Skin of body (tissue), 1 donor: ENCODE measurements at regions not wholly inside any gene's neighbourhood (a gene's known extent, or its start where the extent isn't known, plus 50 kb on each side); places are given as distances from the start of the nearest gene placed in this dataset.
A peak's percentile ranks its signal among the peaks of the same experiment; 100 is the strongest.

Experiments used
- DNase-seq: peaks from one replicate; lab custom pipeline; 2025; lab: John Stamatoyannopoulos, UW

- no peak for DNase-seq
These were observed 307.8 kb upstream of the IRX4 start for GRCh38 chr5:2190549-2190948.

GRCh38 chr5:2188661-2189060 is 305.9 kb upstream of the IRX4 start:
- DNase-seq: no peak

DNA sequence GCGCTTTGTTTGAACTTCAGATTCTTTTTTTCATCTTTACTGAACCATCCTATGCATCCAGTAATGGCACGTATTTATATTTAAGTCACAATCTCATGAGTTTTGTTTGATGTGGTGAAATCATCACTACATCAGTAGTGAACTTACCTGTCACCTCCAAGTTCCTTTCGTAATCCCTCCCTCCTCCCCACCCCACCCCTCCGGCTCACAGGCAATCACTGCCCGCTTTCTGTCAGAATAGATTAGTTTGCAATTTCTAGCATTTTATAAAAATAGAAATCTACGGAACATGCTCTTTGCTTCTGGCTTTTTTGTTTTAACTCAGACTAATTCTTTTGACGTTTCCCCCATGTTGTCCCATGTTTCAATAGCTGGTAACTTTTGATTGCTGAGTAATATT is 305.4 kb upstream of the IRX4 start:
- DNase-seq: no peak

DNA sequence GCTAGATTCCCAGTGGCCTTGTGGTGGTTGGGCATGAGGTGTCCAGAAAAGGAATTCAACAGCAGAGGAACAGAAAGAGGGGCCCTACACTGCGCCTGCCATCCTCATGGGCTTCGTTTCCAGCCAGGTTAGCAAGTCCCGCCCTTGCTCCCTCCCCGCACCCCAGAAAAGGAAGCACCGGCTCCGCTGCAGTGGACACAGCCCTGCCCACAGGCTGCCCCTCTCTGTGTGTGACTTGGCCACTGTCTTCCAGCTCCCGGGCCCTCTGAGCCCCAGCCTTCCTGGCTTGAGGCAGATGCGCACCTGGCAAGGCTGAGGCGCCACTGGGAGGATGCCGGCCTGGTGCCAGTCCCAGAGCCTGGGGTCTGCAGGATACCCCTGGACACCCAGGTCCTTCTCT is 305.0 kb upstream of the IRX4 start:
- no peak for DNase-seq

DNA sequence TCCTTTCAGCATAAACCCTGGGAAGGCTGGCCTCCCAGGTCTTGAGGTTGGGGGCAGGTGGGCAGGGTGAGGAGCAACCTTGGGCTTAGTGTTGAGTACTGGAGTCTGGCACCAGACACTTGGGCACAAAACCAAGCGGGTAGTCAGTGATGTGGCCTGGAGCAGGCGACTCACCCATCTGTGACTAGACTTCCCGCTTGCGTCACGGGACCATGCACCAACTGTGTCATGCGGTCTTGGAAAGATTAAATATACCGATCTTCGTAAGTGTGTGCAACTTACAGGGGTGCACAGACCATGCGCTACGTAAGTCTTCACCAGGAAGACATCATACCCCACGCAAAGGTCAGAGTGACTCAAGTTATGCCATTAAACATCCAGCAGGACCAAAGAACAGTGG is 304.4 kb upstream of the IRX4 start:
- DNase-seq: no peak

DNA sequence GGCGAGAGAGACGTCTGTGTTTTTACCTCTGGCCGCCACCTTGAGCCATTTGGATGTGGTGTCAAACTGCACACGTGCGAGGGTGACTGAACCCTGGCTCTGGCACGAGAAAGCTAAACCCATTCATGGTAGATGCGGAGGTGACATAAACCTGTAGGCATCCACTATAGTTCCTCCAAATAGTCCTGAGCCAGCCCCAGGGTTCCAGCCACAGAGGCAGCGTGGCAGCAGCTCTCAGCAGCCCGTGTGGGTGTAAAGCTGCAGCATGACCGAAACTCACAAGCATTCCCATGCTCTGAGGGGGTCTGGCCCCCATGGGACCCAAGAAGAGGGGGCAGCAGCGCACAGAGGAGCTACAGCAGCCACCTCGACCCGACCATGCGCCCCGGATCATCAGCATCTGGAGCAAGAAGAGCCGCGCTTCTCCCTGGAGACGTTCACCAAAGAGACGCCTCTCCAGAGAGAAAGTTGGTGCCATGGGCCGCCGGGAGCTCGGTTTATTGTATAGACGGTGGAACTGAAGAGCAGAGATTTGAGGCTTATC is 303.8 kb upstream of the IRX4 start:
- no peak for DNase-seq

DNA sequence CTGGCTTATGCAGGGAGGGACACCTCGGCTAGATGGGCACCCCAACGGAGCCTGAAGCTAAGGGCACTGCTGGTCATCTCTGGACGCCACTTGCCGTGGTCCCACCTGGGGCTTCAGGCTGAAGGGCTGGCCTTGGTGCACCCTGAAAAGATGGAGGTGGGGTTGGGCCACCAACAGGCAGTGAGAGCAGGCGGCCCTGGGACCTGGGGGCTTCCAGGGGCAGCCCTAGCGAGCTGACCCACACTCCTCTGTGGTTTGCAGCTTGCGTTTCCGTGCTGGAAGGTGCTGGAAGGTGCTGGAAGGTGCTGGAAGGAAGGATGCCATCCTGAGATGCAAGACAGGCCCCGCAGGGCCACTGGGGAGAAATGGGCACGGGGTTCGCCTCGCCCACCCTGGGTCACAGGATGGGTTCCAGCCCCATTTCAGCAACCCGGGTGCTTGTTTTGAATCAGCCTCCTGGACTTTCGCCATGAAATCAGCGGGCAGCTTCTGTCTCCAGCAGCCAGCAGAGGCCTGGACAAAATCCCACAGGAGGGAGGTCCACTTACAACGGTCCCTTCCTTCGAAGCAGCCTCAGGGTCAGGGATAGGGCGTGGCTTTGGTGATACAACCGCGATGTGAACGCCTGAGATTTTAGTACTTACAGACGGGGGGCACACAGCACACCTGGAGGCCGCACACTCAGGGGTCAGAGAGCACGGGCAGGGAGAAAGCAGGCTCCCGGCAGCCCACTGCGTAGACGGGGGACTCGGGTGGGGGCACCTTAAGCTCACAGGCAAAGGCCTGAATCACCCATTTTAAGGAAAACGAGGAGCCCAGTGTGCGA is 303.1 kb upstream of the IRX4 start:
- no peak for DNase-seq

GRCh38 chr5:2184563-2185540 is 302.1 kb upstream of the IRX4 start:
- no peak for DNase-seq

DNA sequence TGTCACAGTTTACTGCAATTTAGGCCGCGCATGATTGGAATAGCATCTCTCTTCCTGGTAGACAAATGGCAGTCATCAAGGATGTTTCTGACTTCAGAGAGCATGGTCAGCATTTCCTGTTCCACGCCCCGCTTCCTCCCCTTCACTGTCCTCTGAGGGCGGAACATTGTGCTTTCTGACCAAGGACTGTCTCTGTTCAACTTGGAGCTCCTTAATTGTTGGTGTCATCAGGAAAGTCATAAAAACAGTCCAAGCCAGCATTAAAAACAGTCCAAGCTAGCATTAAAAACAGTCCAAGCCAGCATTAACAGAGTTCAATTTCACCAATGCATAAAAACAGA is 301.3 kb upstream of the IRX4 start:
- DNase-seq: no peak

GRCh38 chr5:2183154-2184025 is 300.7 kb upstream of the IRX4 start:
- DNase-seq: no peak

DNA sequence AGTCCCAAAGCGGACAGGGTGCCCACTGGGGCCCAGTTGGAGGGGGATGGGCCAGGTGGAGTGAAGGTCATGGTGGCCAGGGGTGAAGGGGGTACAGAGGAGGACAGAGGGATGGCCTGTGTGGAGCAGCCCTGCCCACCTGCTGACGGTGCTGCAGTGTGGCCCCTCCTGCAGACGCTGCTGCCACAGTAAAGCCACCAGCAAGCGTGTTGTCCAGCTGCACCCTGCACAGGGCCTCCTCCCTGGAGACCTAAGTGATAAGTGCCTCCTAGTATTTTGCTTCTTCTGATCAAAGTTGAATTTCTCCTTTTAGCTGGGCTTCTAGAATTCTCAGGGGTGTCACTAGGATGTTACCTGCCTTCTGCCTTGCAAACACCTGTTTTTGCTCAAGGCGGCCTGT is 299.3 kb upstream of the IRX4 start:
- DNase-seq: no peak

DNA sequence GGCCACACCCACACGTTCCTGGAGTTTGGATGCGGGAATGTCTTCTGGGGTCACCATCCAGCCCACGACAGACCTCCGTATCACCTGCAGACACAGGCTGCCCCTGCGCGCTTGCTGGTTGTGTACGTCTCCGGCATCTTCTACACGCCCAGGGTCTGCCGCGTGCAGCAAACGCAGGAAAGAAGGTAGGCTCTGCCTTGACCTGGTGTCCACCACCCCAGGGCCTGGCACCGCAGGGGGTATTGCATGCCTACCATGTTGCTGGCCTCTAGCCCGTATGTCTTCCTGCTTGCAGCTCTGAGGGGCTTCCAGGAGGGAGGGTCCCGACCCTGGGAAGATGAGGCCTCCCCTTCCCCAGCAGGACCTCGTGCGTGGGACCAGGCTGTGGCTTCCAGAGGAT is 298.8 kb upstream of the IRX4 start:
- DNase-seq: no peak

DNA sequence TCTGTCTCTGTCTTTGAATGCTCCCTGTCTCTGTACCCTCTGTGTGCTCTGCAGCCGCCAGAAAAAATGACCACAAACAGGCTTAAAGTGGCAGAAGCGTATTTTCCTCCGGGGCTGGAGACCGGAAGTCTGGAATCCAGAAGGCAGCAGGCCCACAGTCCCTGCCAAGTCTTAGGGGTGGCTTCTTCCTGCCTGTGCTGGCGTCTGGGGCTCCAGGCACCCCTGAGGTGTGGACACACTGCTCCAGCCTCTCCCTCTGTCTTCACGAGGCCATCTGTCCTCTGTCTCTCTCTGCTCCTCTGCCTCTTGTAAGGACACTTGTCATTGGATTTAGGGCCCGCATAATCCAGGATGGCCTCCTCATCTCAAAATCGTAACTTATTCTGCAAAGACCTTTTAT is 298.4 kb upstream of the IRX4 start:
- DNase-seq: no peak

- no peak for DNase-seq
These were observed 297.7 kb upstream of the IRX4 start for GRCh38 chr5:2180456-2180855.

- DNase-seq: no peak
These were observed 297.1 kb upstream of the IRX4 start for GRCh38 chr5:2179861-2180260.

DNA sequence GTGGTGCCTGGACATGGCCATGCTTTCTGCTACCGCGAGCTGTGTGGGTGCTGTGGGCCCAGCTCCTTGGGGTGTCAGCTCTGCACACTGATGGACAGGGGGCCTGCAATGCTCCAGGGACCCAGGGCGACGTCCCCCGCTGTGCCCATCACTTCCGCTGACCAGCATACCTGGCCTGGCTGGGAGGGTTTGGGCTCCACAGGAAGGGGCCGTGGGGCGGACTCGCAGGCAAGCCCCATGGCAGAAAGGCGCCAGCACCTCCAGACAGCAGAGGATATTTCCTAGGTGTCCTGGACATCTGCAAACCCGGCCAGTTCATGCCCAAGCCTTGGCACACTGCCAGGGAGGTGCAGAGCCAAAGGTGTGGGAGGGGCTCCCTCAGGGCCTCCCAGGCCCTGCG is 295.8 kb upstream of the IRX4 start:
- DNase-seq: no peak

- DNase-seq: no peak
These were observed 295.3 kb upstream of the IRX4 start for GRCh38 chr5:2178071-2178477.

DNA sequence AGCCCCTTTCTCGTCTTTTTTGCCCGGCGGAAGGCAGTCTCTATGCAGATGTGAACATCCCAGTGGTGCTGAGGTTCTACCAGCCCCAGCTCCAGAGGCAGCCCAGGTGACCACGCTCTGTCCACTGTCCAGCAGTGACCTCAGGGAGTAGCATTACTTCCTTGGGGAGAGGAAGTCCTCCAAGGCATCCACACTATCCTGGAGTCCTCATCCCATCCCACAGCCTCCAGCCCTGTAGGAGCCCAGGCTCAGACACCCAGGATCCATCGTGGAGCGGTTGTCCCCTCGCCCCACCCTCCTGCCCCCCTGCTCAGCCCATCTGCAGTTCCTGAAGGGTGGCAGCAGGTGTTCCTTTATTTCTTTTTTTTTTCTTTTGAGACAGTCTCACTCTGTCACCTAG is 294.5 kb upstream of the IRX4 start:
- no peak for DNase-seq

GRCh38 chr5:2176581-2176980 is 293.9 kb upstream of the IRX4 start:
- DNase-seq: peak; percentile 24

- no peak for DNase-seq
These were observed 293.2 kb upstream of the IRX4 start for GRCh38 chr5:2175842-2176404.

GRCh38 chr5:2175041-2175440 is 292.3 kb upstream of the IRX4 start:
- no peak for DNase-seq
